Activated CD4-positive, alpha-beta memory T cell treated with anti-CD3 and anti-CD28 coated beads, Interleukin-2, amount 10 ng/mL, durations not matched to agents 7 days and 5 days (primary cell): ENCODE measurements at regions not wholly inside any gene's neighbourhood (a gene's known extent, or its start where the extent isn't known, plus 50 kb on each side); places are given as distances from the start of the nearest gene placed in this dataset.
"Not testable (repeated sequence)": the region's sequence is repeated elsewhere in the genome, so short reads cannot be mapped to it uniquely, and the experiment has no call there.

Experiments used
- CTCF ChIA-PET: fragments of 350-600 bp; sonication (Branson Sonifier 250); formaldehyde crosslinking; loops from one replicate; lab custom pipeline; 2021; ENCODE audit warnings: antibody characterized with exemption, inconsistent platforms; lab: Charles Lee
- POLR2A ChIA-PET: fragments of 350-600 bp; sonication (Branson Sonifier 250); formaldehyde crosslinking; loops from one replicate; lab custom pipeline; 2021; ENCODE audit warnings: antibody characterized with exemption; lab: Charles Lee
- DNase-seq: peaks from one replicate; pipeline ENCODE4 v3.0.0-alpha.2; 2020
- H3K27ac Mint-ChIP-seq: one replicate; pipeline ENCODE4 v1.8.0; 2021; ENCODE audit warnings: mild to moderate bottlenecking, mixed read lengths
- H3K27me3 Mint-ChIP-seq: one replicate; pipeline ENCODE4 v1.8.0; 2021; ENCODE audit warnings: mixed read lengths
- H3K36me3 Mint-ChIP-seq: one replicate; pipeline ENCODE4 v1.8.0; 2021; ENCODE audit warnings: low read depth, mixed read lengths
- H3K4me1 Mint-ChIP-seq: one replicate; pipeline ENCODE4 v1.8.0; 2021; ENCODE audit warnings: mixed read lengths
- H3K4me3 Mint-ChIP-seq: one replicate; pipeline ENCODE4 v1.8.0; 2021; ENCODE audit warnings: mild to moderate bottlenecking, mixed read lengths
- H3K9me3 Mint-ChIP-seq: one replicate; pipeline ENCODE4 v1.8.0; 2021; ENCODE audit warnings: mixed read lengths

DNA sequence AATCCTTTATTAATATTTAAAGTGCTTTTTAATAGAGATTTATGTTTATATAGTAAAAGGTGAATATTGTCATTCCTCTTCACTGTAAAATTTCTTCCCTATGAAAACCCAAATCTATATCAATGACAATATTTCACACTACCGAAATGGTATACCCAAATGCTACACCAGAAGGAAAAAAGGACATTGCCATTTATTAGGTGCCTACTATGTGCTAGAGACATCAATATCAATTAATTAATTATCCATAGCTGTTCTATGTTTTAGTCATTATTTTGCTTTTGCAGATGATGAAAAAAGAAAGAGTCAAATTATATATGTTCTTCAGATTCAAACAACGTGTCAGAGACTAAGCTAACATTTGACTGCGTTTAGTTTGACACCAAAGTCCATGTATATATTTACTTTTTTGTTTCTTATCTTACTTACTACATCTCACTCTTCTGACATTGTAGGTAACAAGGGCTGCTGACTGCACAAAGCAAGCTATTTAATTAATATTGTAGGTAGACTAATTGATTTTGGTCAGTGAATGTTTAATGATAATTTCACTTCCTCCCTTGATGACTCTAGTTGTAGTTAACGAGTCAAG is 614.0 kb upstream of the FOXG1 start:
- Mint-ChIP-seq H3K27ac (no peak overlapping the region), H3K4me1 (no peaks in the 10 kb centered on the region), H3K36me3 (no peaks in the 10 kb centered on the region), H3K27me3 (no peaks in the 10 kb centered on the region), H3K9me3 (peaks cover 6% of the 10 kb centered on the region), H3K4me3 (no peak overlapping the region)
- CTCF ChIA-PET, result no interaction called here
- POLR2A ChIA-PET, result no interaction called here
- DNase-seq, result no peak

DNA sequence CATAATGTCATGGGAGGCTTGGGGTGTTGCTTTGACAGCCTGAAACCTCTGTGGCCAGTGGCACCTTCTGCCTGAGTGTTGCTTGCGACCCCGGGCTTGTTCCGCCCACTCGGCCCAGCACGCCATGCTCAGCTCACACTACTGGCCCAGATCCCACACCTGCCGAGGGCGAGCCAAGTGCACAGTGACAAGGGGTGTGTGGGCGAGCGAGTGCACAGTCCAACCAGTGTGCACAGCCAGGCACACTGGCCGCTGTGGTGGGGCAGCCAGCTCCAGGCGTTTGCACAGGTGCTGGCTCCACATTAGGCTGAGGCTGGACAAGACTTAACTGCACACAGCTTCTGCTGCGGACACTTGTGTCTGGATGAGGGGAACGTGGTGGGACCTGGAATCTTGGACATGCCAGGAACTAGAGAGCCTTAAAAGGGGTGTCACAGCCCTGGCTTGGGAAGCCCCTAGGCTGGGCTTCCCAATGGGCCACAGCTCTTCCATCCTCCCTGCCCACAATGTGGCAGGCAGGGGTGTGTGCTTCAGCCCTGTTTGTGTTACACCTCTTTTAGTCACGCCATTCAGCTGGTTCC is 609.2 kb upstream of the FOXG1 start:
- POLR2A ChIA-PET, result no interaction called here
- peaks cover 9% of the 10 kb centered on the region for H3K9me3 Mint-ChIP-seq
- CTCF ChIA-PET, result no interaction called here
- H3K27me3 Mint-ChIP-seq, result no peaks in the 10 kb centered on the region
- no peaks in the 10 kb centered on the region for H3K4me1 Mint-ChIP-seq
- H3K36me3 Mint-ChIP-seq, result no peaks in the 10 kb centered on the region
- DNase-seq, result no peak
- H3K27ac Mint-ChIP-seq, result no peak overlapping the region
- H3K4me3 Mint-ChIP-seq, result no peak overlapping the region

- POLR2A ChIA-PET, result no interaction called here
- Mint-ChIP-seq H3K36me3 (no peaks in the 10 kb centered on the region), H3K4me3 (no peak overlapping the region), H3K9me3 (peaks cover 9% of the 10 kb centered on the region), H3K27ac (no peak overlapping the region), H3K4me1 (no peaks in the 10 kb centered on the region), H3K27me3 (no peaks in the 10 kb centered on the region)
- CTCF ChIA-PET, result no interaction called here
- DNase-seq, result no peak
Measured at GRCh38 chr14:28157887-28158791, 608.4 kb upstream of the FOXG1 start.

DNA sequence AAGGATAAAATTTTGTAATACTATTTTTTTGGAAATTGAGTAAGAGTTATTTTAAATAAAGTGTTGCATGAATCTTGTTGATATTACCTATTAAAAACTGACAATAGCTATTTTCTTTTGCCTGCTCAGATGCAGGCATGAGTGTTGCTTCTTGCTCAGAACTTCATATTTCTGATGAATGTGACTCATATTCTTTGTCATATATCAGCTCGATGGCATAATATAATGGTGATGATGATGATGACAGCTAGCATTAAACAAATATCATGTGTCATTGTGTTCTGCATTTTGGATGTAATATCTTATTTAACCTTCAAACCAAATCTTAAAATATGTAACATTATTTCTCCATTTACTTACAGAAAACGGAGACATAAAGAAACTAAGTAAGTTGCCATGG is 605.5 kb upstream of the FOXG1 start:
- H3K4me1 Mint-ChIP-seq, result no peaks in the 10 kb centered on the region
- H3K27ac Mint-ChIP-seq, result no peak overlapping the region
- no peak for DNase-seq
- CTCF ChIA-PET, result no interaction called here
- H3K9me3 Mint-ChIP-seq, result peaks cover 5% of the 10 kb centered on the region
- no peaks in the 10 kb centered on the region for H3K36me3 Mint-ChIP-seq
- no peaks in the 10 kb centered on the region for H3K27me3 Mint-ChIP-seq
- POLR2A ChIA-PET, result no interaction called here
- H3K4me3 Mint-ChIP-seq, result no peak overlapping the region

DNA sequence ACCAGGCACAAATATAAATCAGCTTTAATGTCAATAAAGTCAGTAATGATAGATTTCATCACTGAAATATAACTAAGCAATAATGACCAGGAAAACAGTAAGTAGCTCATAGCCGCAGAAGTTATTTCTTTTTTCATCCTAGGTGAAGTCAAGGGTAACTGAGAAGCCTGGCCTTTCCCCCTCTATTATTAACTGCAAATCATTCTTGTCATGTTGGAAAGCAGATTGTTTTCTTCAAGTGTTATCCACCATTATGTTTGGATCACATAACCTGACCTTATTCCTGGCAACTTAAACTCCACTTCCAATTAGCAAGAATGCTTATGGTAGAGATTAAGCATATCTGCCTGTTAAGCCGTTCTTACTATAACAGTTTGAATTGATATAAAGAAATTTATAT is 603.4 kb upstream of the FOXG1 start:
- Mint-ChIP-seq H3K4me1 (no peaks in the 10 kb centered on the region), H3K27me3 (no peaks in the 10 kb centered on the region), H3K4me3 (no peak overlapping the region), H3K36me3 (no peaks in the 10 kb centered on the region), H3K9me3 (peaks cover 7% of the 10 kb centered on the region), H3K27ac (no peak overlapping the region)
- CTCF ChIA-PET, result no interaction called here
- POLR2A ChIA-PET, result no interaction called here
- DNase-seq, result no peak

DNA sequence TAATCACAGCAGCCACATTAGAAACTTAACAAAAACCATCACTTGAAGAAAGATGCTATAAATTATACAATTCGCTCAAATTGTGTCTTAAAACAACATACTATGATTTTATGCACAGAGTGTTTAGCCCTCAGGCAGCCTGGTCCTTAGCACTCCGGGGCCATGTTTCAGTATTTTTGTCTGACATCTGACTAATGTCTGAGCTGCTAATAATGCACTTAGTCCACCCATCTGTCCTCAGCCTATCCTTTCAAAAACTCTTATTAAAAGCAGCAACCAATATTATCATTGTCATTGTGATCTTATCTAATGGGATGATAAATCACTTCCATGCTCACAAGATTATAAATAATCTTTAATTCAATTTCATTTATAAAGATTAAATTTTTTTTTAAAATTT is 602.7 kb upstream of the FOXG1 start:
- peaks cover 12% of the 10 kb centered on the region for H3K9me3 Mint-ChIP-seq
- H3K27me3 Mint-ChIP-seq, result no peaks in the 10 kb centered on the region
- ChIA-PET POLR2A (no interaction called here), CTCF (no interaction called here)
- H3K4me1 Mint-ChIP-seq, result no peaks in the 10 kb centered on the region
- no peak overlapping the region for H3K4me3 Mint-ChIP-seq
- no peaks in the 10 kb centered on the region for H3K36me3 Mint-ChIP-seq
- no peak for DNase-seq
- H3K27ac Mint-ChIP-seq, result no peak overlapping the region

GRCh38 chr14:28187902-28188830 is 578.4 kb upstream of the FOXG1 start:
- H3K36me3 Mint-ChIP-seq, CTCF ChIA-PET, H3K4me3 Mint-ChIP-seq, H3K27me3 Mint-ChIP-seq, POLR2A ChIA-PET, H3K27ac Mint-ChIP-seq, H3K4me1 Mint-ChIP-seq, H3K9me3 Mint-ChIP-seq, DNase-seq: not testable (repeated sequence)

DNA sequence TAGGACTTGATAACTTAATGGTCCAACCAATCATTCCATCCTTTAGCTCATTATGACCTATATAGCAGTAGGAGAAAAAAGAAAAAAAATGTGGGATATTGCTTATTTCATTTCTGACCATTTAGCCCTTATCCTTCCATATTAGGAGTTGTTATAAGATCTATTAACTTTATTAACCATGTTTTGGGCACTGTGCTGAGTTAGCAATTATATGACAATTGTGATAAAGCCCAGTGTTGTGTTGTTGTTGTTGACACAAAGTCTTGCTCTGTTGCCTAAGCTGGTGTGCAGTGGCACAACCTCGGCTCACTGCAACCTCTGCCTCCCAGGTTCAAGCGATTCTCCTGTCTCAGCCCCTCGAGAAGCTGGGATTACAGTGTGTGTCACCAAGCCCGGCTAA is 569.7 kb upstream of the FOXG1 start:
- DNase-seq, result no peak
- H3K27ac Mint-ChIP-seq, result no peak overlapping the region
- ChIA-PET POLR2A (no interaction called here), CTCF (no interaction called here)
- no peak overlapping the region for H3K4me3 Mint-ChIP-seq
- peaks cover 4% of the 10 kb centered on the region for H3K9me3 Mint-ChIP-seq
- no peaks in the 10 kb centered on the region for H3K27me3 Mint-ChIP-seq
- H3K36me3 Mint-ChIP-seq, result no peaks in the 10 kb centered on the region
- no peaks in the 10 kb centered on the region for H3K4me1 Mint-ChIP-seq

DNA sequence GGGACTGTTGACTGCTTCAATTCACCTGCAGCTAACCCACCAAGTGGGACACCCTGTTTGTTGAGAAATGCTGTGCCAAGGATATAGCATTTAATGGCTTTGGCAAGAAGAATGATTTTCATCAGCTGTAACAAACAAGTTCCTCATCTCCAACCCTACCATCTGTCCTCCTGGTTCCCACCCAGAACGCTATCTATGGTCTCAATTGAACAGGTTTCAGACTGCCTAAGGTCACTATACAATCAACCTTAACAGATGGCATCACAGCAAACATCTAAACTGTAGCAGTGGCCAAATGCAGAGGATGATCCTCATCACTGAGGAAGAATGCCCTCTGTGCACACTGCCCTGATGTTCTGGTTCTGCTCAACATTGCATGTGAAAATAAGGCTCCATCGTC is 546.2 kb upstream of the FOXG1 start:
- POLR2A ChIA-PET, result no interaction called here
- Mint-ChIP-seq H3K4me1 (no peaks in the 10 kb centered on the region), H3K4me3 (no peak overlapping the region), H3K27ac (no peak overlapping the region), H3K27me3 (no peaks in the 10 kb centered on the region), H3K9me3 (peaks cover 9% of the 10 kb centered on the region), H3K36me3 (no peaks in the 10 kb centered on the region)
- DNase-seq, result no peak
- CTCF ChIA-PET, result no interaction called here

DNA sequence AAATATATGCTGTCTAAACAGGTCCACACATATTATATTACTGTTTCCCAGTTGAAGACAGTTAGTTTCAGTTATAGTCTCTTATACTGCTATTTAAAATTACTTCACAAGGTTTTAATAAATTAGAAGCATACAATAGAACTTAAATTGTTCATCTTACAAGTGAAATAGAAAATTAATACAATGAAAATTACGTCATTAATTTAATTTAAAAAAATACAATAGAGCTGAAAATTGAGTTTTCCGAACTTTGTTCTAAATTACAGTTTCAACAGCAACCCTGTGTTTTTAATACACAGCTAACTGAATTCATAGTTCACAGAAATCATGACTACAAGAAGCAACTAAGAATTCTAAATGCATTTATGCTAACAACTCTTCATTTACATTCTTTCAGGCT is 525.7 kb upstream of the FOXG1 start:
- Mint-ChIP-seq H3K36me3 (no peaks in the 10 kb centered on the region), H3K27me3 (no peaks in the 10 kb centered on the region), H3K4me1 (no peaks in the 10 kb centered on the region), H3K27ac (no peak overlapping the region), H3K9me3 (peaks cover 9% of the 10 kb centered on the region), H3K4me3 (no peak overlapping the region)
- CTCF ChIA-PET, result no interaction called here
- DNase-seq, result no peak
- POLR2A ChIA-PET, result no interaction called here

GRCh38 chr14:28242895-28243294 is 523.7 kb upstream of the FOXG1 start:
- H3K9me3 Mint-ChIP-seq, result peaks cover 5% of the 10 kb centered on the region
- H3K4me1 Mint-ChIP-seq, result no peaks in the 10 kb centered on the region
- no peak overlapping the region for H3K27ac Mint-ChIP-seq
- no peak for DNase-seq
- ChIA-PET CTCF (no interaction called here), POLR2A (no interaction called here)
- no peak overlapping the region for H3K4me3 Mint-ChIP-seq
- H3K36me3 Mint-ChIP-seq, result no peaks in the 10 kb centered on the region
- H3K27me3 Mint-ChIP-seq, result no peaks in the 10 kb centered on the region

GRCh38 chr14:28243600-28243999 is 523.0 kb upstream of the FOXG1 start:
- Mint-ChIP-seq H3K4me3 (no peak overlapping the region), H3K36me3 (no peaks in the 10 kb centered on the region), H3K27me3 (no peaks in the 10 kb centered on the region), H3K9me3 (peaks cover 2% of the 10 kb centered on the region), H3K4me1 (no peaks in the 10 kb centered on the region), H3K27ac (no peak overlapping the region)
- POLR2A ChIA-PET, result no interaction called here
- no peak for DNase-seq
- CTCF ChIA-PET, result no interaction called here

DNA sequence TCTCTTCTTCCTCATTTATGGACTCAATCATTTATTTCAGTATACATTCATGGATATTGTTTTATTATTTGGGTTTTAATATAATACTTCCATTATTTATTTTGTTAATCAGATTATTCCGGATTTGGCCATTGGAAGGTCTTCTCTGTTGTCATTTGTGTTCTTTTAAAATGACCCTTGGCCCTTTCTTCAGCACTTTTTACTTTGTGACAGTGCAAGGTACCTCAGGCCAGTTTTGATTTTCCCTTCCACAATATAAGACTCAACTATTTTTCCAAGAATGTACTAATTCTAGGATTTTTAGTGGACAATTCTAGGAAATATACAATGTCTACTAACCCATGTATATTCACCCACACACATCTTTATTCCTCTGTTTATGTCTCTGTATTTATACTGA is 521.4 kb upstream of the FOXG1 start:
- no peaks in the 10 kb centered on the region for H3K27me3 Mint-ChIP-seq
- no peaks in the 10 kb centered on the region for H3K4me1 Mint-ChIP-seq
- no peak overlapping the region for H3K27ac Mint-ChIP-seq
- ChIA-PET POLR2A (no interaction called here), CTCF (no interaction called here)
- H3K9me3 Mint-ChIP-seq, result peaks cover 7% of the 10 kb centered on the region
- no peak overlapping the region for H3K4me3 Mint-ChIP-seq
- DNase-seq, result no peak
- no peaks in the 10 kb centered on the region for H3K36me3 Mint-ChIP-seq
